ENCODE measurements at regions not wholly inside any gene's neighbourhood (a gene's known extent, or its start where the extent isn't known, plus 50 kb on each side); places are given as distances from the start of the nearest gene placed in this dataset.

GRCh38 chr14:85301506-85301905 lies 228.4 kb upstream of the FLRT2 start:
- TF ChIP-seq POLR2A (IDR thresholded peaks at IDR 0.05), result no peak
- no peak for TF ChIP-seq CTCF (IDR thresholded peaks at IDR 0.05)
